HG02763 (cell line): ENCODE measurements at regions not wholly inside any gene's neighbourhood (a gene's known extent, or its start where the extent isn't known, plus 50 kb on each side); places are given as distances from the start of the nearest gene placed in this dataset.
"Not testable (repeated sequence)": the region's sequence is repeated elsewhere in the genome, so short reads cannot be mapped to it uniquely, and the experiment has no call there.

Source experiments
- ATAC-seq: cut with Tn5 transposase; IDR thresholded peaks from one replicate; pipeline ENCODE4 v1.9.1; 2021; ENCODE audit warnings: mild to moderate bottlenecking, moderate library complexity; ENCODE audit not compliant: unreplicated experiment

- ATAC-seq = no peak
Observed at GRCh38 chr2:184049566-184049965, 548.8 kb upstream of the ZNF804A start.

- ATAC-seq = no peak
Observed at GRCh38 chr2:184053326-184053725, 545.0 kb upstream of the ZNF804A start.

- ATAC-seq = not testable (repeated sequence)
Observed at GRCh38 chr2:184054419-184054818, 543.9 kb upstream of the ZNF804A start.

GRCh38 chr2:184057910-184058309, 540.4 kb upstream of the ZNF804A start:
- ATAC-seq = no peak

- ATAC-seq = not testable (repeated sequence)
Observed at GRCh38 chr2:184060268-184060667, 538.1 kb upstream of the ZNF804A start.

GRCh38 chr2:184067502-184067901, 530.8 kb upstream of the ZNF804A start:
- no peak for ATAC-seq

GRCh38 chr2:184072470-184072869, 525.9 kb upstream of the ZNF804A start:
- no peak for ATAC-seq

- no peak for ATAC-seq
Observed at GRCh38 chr2:184078496-184078895, 519.8 kb upstream of the ZNF804A start.

GRCh38 chr2:184091456-184091855, 506.9 kb upstream of the ZNF804A start:
- no peak for ATAC-seq

- no peak for ATAC-seq
Observed at GRCh38 chr2:184113696-184114403, 484.5 kb upstream of the ZNF804A start.

- ATAC-seq = no peak
Observed at GRCh38 chr2:184114439-184114838, 483.9 kb upstream of the ZNF804A start.

- ATAC-seq = no peak
Observed at GRCh38 chr2:184119989-184120800, 478.1 kb upstream of the ZNF804A start.

- ATAC-seq = no peak
Observed at GRCh38 chr2:184125867-184126266, 472.5 kb upstream of the ZNF804A start.

- no peak for ATAC-seq
Observed at GRCh38 chr2:184129073-184129472, 469.3 kb upstream of the ZNF804A start.

- ATAC-seq = no peak
Observed at GRCh38 chr2:184137955-184138354, 460.4 kb upstream of the ZNF804A start.

- ATAC-seq = no peak
Observed at GRCh38 chr2:184141866-184142265, 456.5 kb upstream of the ZNF804A start.

GRCh38 chr2:184154438-184154837, 443.9 kb upstream of the ZNF804A start:
- no peak for ATAC-seq

GRCh38 chr2:184155791-184156190, 442.5 kb upstream of the ZNF804A start:
- ATAC-seq = no peak

GRCh38 chr2:184157141-184157540, 441.2 kb upstream of the ZNF804A start:
- ATAC-seq = no peak

- no peak for ATAC-seq
Observed at GRCh38 chr2:184162426-184162825, 435.9 kb upstream of the ZNF804A start.

- ATAC-seq = not testable (repeated sequence)
Observed at GRCh38 chr2:184168823-184169222, 429.5 kb upstream of the ZNF804A start.

GRCh38 chr2:184169366-184169765, 429.0 kb upstream of the ZNF804A start:
- ATAC-seq = no peak
